ENCODE measurements at regions not wholly inside any gene's neighbourhood (a gene's known extent, or its start where the extent isn't known, plus 50 kb on each side); places are given as distances from the start of the nearest gene placed in this dataset.
"Not testable (repeated sequence)": the region's sequence is repeated elsewhere in the genome, so short reads cannot be mapped to it uniquely, and the experiment has no call there.

DNA sequence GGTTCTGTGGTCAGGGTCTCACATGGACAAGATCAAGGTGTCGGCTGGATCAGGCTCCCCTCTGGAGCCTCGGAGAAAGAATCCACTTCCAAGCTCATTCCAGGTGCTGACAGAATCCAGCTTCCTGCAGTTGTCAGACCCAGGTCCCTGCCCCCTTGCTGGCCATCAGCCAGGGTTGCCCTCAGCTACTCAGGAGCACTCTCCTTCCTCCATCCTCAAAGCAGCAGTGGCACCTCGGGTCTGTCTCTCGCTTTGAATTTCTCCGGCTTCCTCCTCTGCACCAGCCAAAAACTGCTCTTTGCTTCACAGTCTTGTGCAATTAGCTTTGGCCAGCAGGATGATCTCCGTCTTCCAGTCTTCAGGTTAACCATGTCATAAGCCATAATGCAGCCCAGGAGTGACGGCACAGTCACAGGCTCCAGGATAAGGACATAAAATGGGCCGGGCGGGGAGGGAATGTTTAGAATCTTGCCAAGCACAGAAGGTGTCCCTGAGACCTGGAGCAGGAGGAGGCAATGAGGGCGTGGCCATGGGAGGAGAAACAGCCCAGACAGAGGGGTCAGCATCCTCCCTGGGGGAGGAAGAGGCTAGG lies 79.4 kb upstream of the SLC25A33 start:
- Mint-ChIP-seq H3K36me3 (ENCODE audit: insufficient read depth) (no peaks in the 10 kb centered on the region), H3K4me3 (no peak overlapping the region), H3K27me3 (peaks cover 0 to 23% of the 10 kb centered on the region in 2 donors), H3K4me1 (ENCODE audit: low read depth in 2 of 2) (no peaks in the 10 kb centered on the region), H3K9me3 (no peaks in the 10 kb centered on the region), H3K27ac (no peak overlapping the region)
- no peak for DNase-seq
- ATAC-seq (replicated peaks) = no peak

DNA sequence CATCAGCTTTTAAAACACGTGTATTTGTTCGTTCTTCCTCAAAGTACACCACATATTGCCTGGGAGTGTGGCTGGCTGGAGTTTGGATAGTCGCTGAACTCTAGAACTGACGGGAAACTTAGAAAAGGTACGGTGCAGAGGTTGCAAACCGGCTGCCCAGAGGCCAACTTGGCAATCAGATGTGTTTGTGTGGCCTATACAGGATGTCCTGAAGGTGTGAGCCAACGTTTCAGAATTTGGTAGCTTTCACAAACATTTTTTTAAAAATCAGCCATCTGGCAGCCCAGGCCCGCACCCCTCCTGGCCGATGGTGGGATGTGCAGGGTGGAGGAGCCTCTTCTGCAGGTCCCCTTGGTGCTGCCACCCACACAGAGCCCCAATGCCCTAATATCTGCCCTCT lies 73.6 kb upstream of the SLC25A33 start:
- H3K36me3 Mint-ChIP-seq (ENCODE audit: insufficient read depth) = peaks cover 3% of the 10 kb centered on the region
- ATAC-seq (replicated peaks) = no peak
- peaks cover 40 to 58% of the 10 kb centered on the region in 2 donors for H3K27me3 Mint-ChIP-seq
- H3K9me3 Mint-ChIP-seq = no peaks in the 10 kb centered on the region
- H3K27ac Mint-ChIP-seq = no peak overlapping the region
- no peak for DNase-seq
- no peaks in the 10 kb centered on the region for H3K4me1 Mint-ChIP-seq (ENCODE audit: low read depth in 2 of 2)
- H3K4me3 Mint-ChIP-seq = no peak overlapping the region

GRCh38 chr1:9466780-9467758 lies 72.2 kb upstream of the SLC25A33 start:
- DNase-seq (no peak), ATAC-seq (replicated peaks) (no peak)
- H3K4me3 Mint-ChIP-seq = no peak overlapping the region
- H3K9me3 Mint-ChIP-seq = no peaks in the 10 kb centered on the region
- H3K27ac Mint-ChIP-seq = no peak overlapping the region
- peaks cover 47 to 72% of the 10 kb centered on the region in 2 donors for H3K27me3 Mint-ChIP-seq
- H3K4me1 Mint-ChIP-seq (ENCODE audit: low read depth in 2 of 2) = no peaks in the 10 kb centered on the region
- H3K36me3 Mint-ChIP-seq (ENCODE audit: insufficient read depth) = peaks cover 3% of the 10 kb centered on the region

DNA sequence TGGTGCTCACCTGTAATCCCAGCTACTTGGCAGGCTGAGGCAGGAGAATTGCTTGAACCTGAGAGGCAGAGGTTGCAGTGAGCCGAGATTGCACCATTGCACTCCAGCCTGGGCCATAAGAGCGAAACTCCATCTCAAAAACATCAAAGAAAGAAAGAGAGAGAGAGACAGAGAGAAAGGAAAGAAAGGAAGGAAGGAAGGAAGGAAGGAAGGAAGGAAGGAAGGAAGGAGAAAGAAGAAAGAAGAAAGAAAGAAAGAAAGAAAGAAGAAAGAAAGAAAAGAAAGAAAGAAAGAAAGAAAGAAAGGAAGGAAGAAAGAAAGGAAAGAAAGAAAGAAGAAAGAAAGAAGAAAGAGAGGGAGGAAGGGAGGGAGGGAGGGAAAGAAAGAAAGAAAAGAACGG lies 69.4 kb upstream of the SLC25A33 start:
- H3K4me3 Mint-ChIP-seq; H3K36me3 Mint-ChIP-seq (ENCODE audit: insufficient read depth); H3K9me3 Mint-ChIP-seq; H3K4me1 Mint-ChIP-seq (ENCODE audit: low read depth in 2 of 2); H3K27ac Mint-ChIP-seq; DNase-seq; ATAC-seq (replicated peaks): not testable (repeated sequence)
- peaks cover 57 to 92% of the 10 kb centered on the region in 2 donors for H3K27me3 Mint-ChIP-seq

- Mint-ChIP-seq H3K36me3 (ENCODE audit: insufficient read depth) (peaks cover 3% of the 10 kb centered on the region), H3K27me3 (peaks cover 45 to 88% of the 10 kb centered on the region in 2 donors), H3K4me1 (ENCODE audit: low read depth in 2 of 2) (no peaks in the 10 kb centered on the region), H3K4me3 (no peak overlapping the region), H3K27ac (no peak overlapping the region), H3K9me3 (no peaks in the 10 kb centered on the region)
- no peak for ATAC-seq (replicated peaks)
- no peak for DNase-seq
Measured at GRCh38 chr1:9471679-9472078, 67.6 kb upstream of the SLC25A33 start.

DNA sequence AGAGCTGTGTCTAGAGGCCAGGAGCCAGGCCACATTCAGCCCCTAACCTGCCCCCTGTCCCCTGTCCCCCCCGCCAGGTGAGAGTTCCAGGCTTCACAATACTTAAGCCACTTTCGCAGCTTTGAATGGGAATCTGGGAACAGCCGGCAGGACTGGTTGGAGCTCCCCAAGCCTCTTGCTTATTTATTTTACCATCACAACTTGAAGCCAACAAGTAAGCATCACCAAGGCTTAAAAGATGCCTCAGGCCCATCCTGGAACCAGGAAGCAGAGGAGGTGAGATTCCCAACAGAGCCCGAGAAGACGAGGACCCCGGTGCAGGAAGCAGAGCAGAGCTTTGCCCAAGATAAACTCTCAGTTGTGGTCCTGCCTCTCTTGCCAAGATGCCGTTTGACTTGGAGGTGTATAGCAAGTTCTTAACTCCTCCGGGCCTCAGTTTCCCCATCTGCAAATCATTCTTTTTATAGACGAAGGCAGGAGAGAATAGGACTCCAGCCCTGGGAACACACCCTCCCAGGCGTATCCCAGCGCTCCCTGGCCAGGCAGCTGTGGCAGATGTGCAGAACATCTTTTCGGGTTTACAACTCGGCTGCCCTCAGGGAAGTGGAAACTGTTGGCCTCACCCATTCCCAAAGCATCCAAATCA lies 66.8 kb upstream of the SLC25A33 start:
- H3K4me3 Mint-ChIP-seq = no peak overlapping the region
- no peaks in the 10 kb centered on the region for H3K36me3 Mint-ChIP-seq (ENCODE audit: insufficient read depth)
- H3K9me3 Mint-ChIP-seq = no peaks in the 10 kb centered on the region
- no peak overlapping the region for H3K27ac Mint-ChIP-seq
- peaks cover 37 to 80% of the 10 kb centered on the region in 2 donors for H3K27me3 Mint-ChIP-seq
- H3K4me1 Mint-ChIP-seq (ENCODE audit: low read depth in 2 of 2) = no peaks in the 10 kb centered on the region
- DNase-seq = no peak
- ATAC-seq (replicated peaks) = no peak

GRCh38 chr1:9473032-9473807 lies 66.0 kb upstream of the SLC25A33 start:
- Mint-ChIP-seq H3K9me3 (no peaks in the 10 kb centered on the region), H3K36me3 (ENCODE audit: insufficient read depth) (no peaks in the 10 kb centered on the region), H3K4me3 (no peak overlapping the region), H3K27ac (no peak overlapping the region), H3K4me1 (ENCODE audit: low read depth in 2 of 2) (no peaks in the 10 kb centered on the region), H3K27me3 (peaks cover 30 to 73% of the 10 kb centered on the region in 2 donors)
- DNase-seq (no peak), ATAC-seq (replicated peaks) (no peak)

- no peak for DNase-seq
- H3K27ac Mint-ChIP-seq = no peak overlapping the region
- H3K4me3 Mint-ChIP-seq = no peak overlapping the region
- no peak for ATAC-seq (replicated peaks)
- H3K4me1 Mint-ChIP-seq (ENCODE audit: low read depth in 2 of 2) = no peaks in the 10 kb centered on the region
- H3K27me3 Mint-ChIP-seq = peaks cover 19 to 53% of the 10 kb centered on the region in 2 donors
- H3K9me3 Mint-ChIP-seq = no peaks in the 10 kb centered on the region
- no peaks in the 10 kb centered on the region for H3K36me3 Mint-ChIP-seq (ENCODE audit: insufficient read depth)
Measured at GRCh38 chr1:9475061-9475627, 64.1 kb upstream of the SLC25A33 start.

DNA sequence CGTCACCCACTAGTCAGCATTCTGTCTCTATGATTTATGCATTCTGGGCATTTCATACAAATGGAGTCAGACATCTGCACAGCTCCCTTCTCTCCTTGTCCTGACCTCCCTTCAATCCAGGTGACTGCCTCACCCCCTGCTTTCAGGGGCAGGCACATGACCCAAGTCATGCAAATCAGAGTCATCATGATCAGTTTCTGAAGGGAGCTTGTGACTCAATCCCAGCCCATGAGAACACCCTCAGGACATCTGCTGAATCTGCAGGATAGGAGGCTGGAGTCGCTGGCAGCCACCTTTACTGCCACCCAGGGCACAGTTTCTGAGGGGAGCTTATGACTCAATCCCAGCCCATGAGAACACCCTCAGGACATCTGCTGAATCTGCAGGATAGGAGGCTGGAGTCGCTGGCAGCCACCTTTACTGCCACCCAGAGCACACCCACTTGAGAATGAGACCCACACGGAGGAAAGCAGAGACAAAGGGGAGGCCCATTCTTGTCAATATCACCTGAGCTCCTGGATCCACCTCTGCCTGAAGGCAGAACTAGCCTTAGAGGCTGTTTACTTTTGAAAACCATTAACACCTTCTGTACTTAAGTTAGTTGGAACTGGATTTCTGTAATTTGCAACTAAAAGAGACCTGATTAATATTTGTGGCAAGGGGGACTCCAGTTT lies 62.3 kb upstream of the SLC25A33 start:
- ATAC-seq (replicated peaks) (no peak), DNase-seq (no peak)
- H3K9me3 Mint-ChIP-seq = no peaks in the 10 kb centered on the region
- H3K36me3 Mint-ChIP-seq (ENCODE audit: insufficient read depth) = no peaks in the 10 kb centered on the region
- H3K27me3 Mint-ChIP-seq = peaks cover 10 to 48% of the 10 kb centered on the region in 2 donors
- no peaks in the 10 kb centered on the region for H3K4me1 Mint-ChIP-seq (ENCODE audit: low read depth in 2 of 2)
- H3K4me3 Mint-ChIP-seq = no peak overlapping the region
- H3K27ac Mint-ChIP-seq = no peak overlapping the region

- peaks cover 10 to 42% of the 10 kb centered on the region in 2 donors for H3K27me3 Mint-ChIP-seq
- H3K27ac Mint-ChIP-seq = no peak overlapping the region
- ATAC-seq (replicated peaks) (no peak), DNase-seq (no peak)
- no peaks in the 10 kb centered on the region for H3K36me3 Mint-ChIP-seq (ENCODE audit: insufficient read depth)
- no peak overlapping the region for H3K4me3 Mint-ChIP-seq
- no peaks in the 10 kb centered on the region for H3K9me3 Mint-ChIP-seq
- H3K4me1 Mint-ChIP-seq (ENCODE audit: low read depth in 2 of 2) = no peaks in the 10 kb centered on the region
Measured at GRCh38 chr1:9477535-9477934, 61.7 kb upstream of the SLC25A33 start.

DNA sequence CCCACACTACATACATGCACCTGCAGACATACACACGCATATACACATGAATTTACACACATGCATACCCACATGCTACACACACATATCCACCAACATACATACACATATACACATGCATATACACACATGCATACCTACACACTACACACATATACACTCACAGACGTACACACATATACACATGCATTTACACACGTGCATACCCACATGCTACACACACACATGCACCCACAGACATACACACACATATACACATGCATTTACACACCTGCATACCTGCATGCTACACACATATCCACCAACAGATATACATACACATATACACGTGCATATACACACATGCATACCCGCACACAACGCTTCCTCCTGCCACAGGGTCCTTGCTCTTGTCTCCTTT lies 61.2 kb upstream of the SLC25A33 start:
- no peaks in the 10 kb centered on the region for H3K36me3 Mint-ChIP-seq (ENCODE audit: insufficient read depth)
- H3K27me3 Mint-ChIP-seq = peaks cover 10 to 38% of the 10 kb centered on the region in 2 donors
- no peak for DNase-seq
- no peak overlapping the region for H3K4me3 Mint-ChIP-seq
- no peak overlapping the region for H3K27ac Mint-ChIP-seq
- H3K9me3 Mint-ChIP-seq = no peaks in the 10 kb centered on the region
- ATAC-seq (replicated peaks) = no peak
- no peaks in the 10 kb centered on the region for H3K4me1 Mint-ChIP-seq (ENCODE audit: low read depth in 2 of 2)

DNA sequence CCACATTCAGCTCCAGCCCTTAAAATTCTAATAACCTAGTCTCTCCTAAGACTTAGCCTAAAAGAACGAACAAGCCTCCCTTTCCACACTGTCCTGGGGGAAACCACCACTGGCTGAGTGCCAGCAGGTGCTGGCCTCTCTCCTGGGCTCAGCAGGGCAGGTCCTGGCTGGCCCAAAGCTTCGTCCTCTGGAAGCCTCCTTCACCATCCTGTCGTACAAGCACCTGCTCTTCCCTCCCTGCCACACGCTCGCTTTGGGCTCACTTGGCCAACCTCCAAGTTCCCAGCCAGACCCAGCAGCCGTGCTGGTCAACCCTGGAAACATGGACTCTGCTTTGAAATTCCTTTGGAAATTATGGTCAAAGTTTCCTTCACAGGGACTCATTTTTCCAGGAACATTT lies 58.2 kb upstream of the SLC25A33 start:
- Mint-ChIP-seq H3K4me3 (no peak overlapping the region), H3K9me3 (no peaks in the 10 kb centered on the region), H3K27me3 (peaks cover 9 to 26% of the 10 kb centered on the region in 2 donors), H3K36me3 (ENCODE audit: insufficient read depth) (no peaks in the 10 kb centered on the region), H3K4me1 (ENCODE audit: low read depth in 2 of 2) (no peaks in the 10 kb centered on the region), H3K27ac (no peak overlapping the region)
- ATAC-seq (replicated peaks) = no peak
- no peak for DNase-seq

Measured in effector memory CD8-positive, alpha-beta T cell (primary cell).